WERI-Rb-1 (cell line): ENCODE measurements at regions not wholly inside any gene's neighbourhood (a gene's known extent, or its start where the extent isn't known, plus 50 kb on each side); places are given as distances from the start of the nearest gene placed in this dataset.
"Not testable (repeated sequence)": the region's sequence is repeated elsewhere in the genome, so short reads cannot be mapped to it uniquely, and the experiment has no call there.

ENCODE experiments used
- DNase-seq: peaks from one replicate; pipeline ENCODE4 v3.0.0-alpha.2; 2020
- H3K27ac ChIP-seq: fragments of 250-450 bp; sonication (Bioruptor Pico); 2 replicates; pipeline ENCODE4 v1.5.1; 2020; ENCODE audit warnings: mild to moderate bottlenecking, moderate library complexity
- H3K27me3 ChIP-seq: fragments of 250-450 bp; sonication (Bioruptor Pico); 2 replicates; pipeline ENCODE4 v1.5.1; 2021; ENCODE audit warnings: mild to moderate bottlenecking, low read depth, moderate library complexity; ENCODE audit not compliant: insufficient read depth, severe bottlenecking
- H3K36me3 ChIP-seq: fragments of 250-450 bp; sonication (Bioruptor Pico); 2 replicates; pipeline ENCODE4 v1.5.1; 2020; ENCODE audit warnings: mild to moderate bottlenecking, moderate library complexity
- H3K4me3 ChIP-seq: 2 replicates; pipeline ENCODE4 v1.5.1; 2011; ENCODE audit warnings: low read depth, mild to moderate bottlenecking, control low read depth, low read length
- H3K9me3 ChIP-seq: fragments of 250-450 bp; sonication (Bioruptor Pico); 2 replicates; pipeline ENCODE4 v1.5.1; 2021; ENCODE audit warnings: mild to moderate bottlenecking, moderate library complexity; ENCODE audit not compliant: severe bottlenecking
- TF ChIP-seq, protein P1 (sequence below): IDR thresholded peaks from 2 replicates; pipeline ENCODE4 v1.5.1; 2011; ENCODE audit warnings: low read depth, mild to moderate bottlenecking, control low read depth, inconsistent platforms, low read length

DNA sequence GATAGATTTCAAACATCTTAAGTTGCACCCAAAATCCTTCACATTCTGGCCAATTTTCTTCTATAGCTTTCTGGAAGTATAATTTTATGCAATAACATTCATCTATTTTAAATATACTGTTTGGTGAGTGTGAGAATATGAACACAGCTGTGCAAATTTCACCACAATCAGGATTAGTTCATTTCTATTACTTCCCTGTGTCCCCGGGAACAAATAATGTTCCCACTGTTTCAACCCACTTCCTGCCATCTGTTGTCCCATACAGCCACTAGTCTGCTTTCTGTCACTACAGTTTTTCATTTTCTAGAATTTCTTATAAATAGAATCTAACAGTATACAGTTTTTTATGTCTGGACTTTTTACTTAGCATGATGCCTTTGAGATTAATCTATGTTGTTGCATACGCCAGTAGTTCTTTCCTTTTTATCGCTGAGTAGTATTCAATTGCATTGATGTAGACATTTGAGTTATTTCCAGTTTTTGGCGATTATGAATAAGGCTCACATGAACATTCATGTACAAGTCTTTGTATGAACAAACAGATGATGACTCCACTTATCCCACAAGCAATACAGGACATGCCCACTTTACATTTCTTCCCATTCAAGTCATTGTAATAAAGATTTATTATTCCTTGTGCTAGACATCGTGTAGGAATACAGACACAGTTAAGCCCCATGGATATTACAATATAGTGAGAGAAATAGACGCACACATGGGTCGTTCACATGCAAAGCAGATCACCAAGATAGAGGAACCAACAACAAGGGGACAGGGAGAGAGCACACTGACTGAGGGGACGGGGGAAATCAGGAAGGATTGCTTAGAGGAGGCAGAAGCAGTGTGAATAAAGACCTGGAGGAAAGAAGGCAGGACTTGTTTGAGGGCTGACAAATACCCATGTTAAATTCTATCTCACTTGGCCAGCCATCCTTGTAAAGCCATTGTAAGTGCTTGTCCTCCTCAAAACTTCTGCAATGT is 72.9 kb upstream of the PAX8 start:
- TF ChIP-seq, protein P1, sequence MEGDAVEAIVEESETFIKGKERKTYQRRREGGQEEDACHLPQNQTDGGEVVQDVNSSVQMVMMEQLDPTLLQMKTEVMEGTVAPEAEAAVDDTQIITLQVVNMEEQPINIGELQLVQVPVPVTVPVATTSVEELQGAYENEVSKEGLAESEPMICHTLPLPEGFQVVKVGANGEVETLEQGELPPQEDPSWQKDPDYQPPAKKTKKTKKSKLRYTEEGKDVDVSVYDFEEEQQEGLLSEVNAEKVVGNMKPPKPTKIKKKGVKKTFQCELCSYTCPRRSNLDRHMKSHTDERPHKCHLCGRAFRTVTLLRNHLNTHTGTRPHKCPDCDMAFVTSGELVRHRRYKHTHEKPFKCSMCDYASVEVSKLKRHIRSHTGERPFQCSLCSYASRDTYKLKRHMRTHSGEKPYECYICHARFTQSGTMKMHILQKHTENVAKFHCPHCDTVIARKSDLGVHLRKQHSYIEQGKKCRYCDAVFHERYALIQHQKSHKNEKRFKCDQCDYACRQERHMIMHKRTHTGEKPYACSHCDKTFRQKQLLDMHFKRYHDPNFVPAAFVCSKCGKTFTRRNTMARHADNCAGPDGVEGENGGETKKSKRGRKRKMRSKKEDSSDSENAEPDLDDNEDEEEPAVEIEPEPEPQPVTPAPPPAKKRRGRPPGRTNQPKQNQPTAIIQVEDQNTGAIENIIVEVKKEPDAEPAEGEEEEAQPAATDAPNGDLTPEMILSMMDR, result no peak
- Histone ChIP-seq H3K27ac (no peak overlapping the region), H3K27me3 (no peaks in the 10 kb centered on the region), H3K36me3 (no peaks in the 10 kb centered on the region), H3K4me3 (no peak overlapping the region), H3K9me3 (no peaks in the 10 kb centered on the region)
- no peak for DNase-seq

DNA sequence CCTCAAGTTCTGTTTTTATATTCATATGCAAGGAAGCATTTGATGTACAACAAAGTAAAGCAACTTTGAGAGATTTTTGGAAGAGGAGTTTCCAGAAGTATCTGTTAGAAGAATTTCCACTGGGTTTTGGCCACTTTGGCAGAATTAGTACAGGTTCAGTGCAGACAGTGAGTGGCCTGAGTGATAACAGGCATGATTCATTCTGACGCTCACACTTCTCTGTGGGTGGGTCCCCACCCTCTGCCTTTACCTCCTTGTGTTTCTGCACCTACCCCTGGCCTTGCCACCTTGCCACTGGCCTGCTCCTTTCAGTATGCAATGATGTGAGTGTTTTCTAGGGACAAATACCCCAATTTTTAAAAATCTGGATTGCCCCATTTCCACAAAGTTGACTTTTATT is 65.1 kb upstream of the PAX8 start:
- not testable (repeated sequence) for H3K4me3 ChIP-seq, H3K9me3 ChIP-seq, H3K36me3 ChIP-seq, H3K27me3 ChIP-seq, DNase-seq, H3K27ac ChIP-seq

DNA sequence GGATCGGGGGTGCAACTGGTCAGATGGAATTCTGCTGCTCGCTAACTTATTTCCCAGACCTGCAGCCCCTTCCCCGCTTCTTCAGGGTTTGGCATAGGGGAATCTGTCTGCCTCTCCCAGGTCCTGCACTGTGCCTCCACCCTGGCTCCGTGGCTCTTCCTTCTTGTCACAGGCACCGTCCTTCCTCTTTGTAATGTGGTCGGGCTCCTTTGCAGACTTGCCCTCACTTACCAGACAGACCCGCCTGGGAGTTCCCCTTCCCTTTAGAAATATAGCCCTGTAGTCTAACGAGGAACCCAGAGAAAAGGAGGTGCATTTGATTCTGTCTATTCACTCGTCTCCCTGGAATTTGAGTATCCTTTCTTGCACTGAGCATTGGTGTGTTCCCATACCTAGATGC is 63.9 kb upstream of the PAX8 start:
- Histone ChIP-seq H3K9me3 (no peaks in the 10 kb centered on the region), H3K27me3 (no peaks in the 10 kb centered on the region), H3K27ac (no peak overlapping the region), H3K4me3 (no peak overlapping the region), H3K36me3 (no peaks in the 10 kb centered on the region)
- no peak for DNase-seq
- TF ChIP-seq, protein P1, result no peak

DNA sequence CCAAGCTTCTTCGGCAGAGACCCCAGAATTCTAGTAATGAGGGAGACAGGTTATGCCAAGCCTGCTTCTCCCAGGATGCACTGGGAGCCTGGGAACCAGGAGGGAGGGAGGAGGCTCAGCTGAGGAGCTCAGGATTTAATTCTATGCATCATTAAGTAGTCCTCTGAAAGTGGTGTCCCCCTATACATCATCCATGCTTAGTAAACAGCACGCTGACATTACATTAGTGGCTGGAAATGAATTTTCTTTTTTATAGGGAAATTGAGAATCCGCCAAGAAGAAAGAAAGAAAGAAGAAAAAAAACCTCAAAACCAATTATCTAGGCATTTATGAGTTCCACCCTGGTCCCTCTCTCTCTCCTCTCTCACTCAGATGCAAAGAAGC is 63.1 kb upstream of the PAX8 start:
- not testable (repeated sequence) for H3K36me3 ChIP-seq, H3K27ac ChIP-seq, H3K27me3 ChIP-seq, H3K4me3 ChIP-seq, H3K9me3 ChIP-seq, DNase-seq

DNA sequence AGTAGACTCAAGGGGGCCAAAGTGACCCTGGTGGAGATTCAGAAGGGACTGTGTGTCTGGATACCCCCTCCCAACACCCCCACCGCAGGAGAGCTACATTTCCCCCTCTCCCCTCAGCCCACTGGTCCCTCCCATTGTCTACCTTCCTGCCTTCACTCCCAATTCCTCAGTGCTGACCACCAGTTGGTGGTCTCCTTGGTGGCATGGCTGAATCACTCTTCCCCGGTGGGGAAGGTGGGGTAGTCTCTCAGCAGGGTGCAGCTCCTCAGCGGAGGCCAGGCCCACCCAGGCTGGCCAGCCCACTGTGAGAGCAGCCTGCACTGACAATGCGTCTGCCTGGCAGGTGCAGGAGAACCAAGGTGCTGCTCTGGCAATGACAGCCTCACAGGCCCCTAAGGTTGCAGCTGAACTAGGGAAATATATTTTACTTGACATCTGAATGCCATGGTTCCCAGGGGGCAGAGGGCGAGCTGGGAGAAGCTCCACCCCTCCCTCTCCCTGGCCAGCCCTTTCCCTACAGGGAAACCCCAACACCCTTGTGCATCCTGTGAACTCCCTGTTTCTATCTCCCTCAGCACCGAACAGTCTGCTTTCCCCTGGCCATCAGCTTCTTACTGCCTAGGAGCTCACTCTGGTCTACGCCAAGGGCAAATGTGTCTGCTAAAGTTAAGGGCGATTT is 62.6 kb upstream of the PAX8 start:
- Histone ChIP-seq H3K27ac (no peak overlapping the region), H3K27me3 (no peaks in the 10 kb centered on the region), H3K9me3 (no peaks in the 10 kb centered on the region), H3K36me3 (no peaks in the 10 kb centered on the region), H3K4me3 (no peak overlapping the region)
- TF ChIP-seq, protein P1, result no peak
- no peak for DNase-seq

DNA sequence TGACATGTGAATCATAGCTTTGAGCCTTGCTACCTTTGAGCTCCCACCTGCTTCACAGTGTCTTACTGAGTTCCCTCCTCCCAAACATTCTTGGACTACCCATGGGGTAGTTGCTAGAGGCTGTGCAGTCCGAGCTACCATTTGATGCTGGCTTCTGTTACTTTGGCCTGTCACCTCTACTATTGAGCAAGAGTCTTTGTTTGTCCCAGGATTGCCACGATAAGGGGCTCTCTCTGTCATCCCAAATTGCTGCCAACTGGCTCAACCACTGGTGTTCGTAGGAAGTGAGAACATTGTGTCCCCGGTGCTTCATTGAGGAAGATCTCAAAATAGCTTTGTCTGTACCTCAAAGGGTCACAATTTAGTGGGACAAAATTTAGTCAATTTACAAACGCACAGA is 59.1 kb upstream of the PAX8 start:
- Histone ChIP-seq H3K36me3 (no peaks in the 10 kb centered on the region), H3K4me3 (no peak overlapping the region), H3K27ac (no peak overlapping the region), H3K9me3 (no peaks in the 10 kb centered on the region), H3K27me3 (no peaks in the 10 kb centered on the region)
- TF ChIP-seq, protein P1, result no peak
- no peak for DNase-seq

DNA sequence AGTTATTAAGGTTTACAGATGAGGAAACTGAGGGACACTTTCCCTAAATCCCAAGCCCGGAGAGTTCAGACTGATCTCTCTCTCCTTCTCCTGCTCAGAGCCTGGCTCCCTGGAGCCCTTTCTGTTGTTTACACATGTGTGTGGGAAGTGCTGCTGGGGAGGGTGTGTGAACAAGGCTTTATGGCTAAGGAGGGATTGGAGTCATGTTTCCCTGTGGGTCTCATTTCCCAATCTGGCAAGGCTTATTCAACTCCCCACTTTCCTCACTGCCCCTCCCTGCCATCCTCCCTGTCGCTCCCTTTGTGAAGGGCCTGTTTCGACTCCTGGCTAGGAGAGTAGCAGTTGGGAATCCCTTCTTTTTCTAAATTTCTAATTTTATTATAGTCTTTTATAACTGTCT is 57.3 kb upstream of the PAX8 start:
- H3K9me3 ChIP-seq, H3K27me3 ChIP-seq, H3K27ac ChIP-seq, H3K36me3 ChIP-seq, H3K4me3 ChIP-seq: not testable (repeated sequence)
- DNase-seq, result peak; percentile 33
